Neural cell (in vitro differentiated cells): ENCODE measurements at regions not wholly inside any gene's neighbourhood (a gene's known extent, or its start where the extent isn't known, plus 50 kb on each side); places are given as distances from the start of the nearest gene placed in this dataset.

Experiments used
- H2AFZ ChIP-seq: fragments of 200-600, 300-800 bp; sonication (generic), shearing (Covaris generic); 2 replicates; pipeline ENCODE4 v1.6.0; 2014; ENCODE audit warnings: low read depth, mild to moderate bottlenecking, antibody characterized with exemption, low read length, moderate library complexity
- H3F3A ChIP-seq: fragments of 200-600 bp; shearing (Covaris generic); 2 replicates; pipeline ENCODE4 v1.6.1; 2016; ENCODE audit warnings: mild to moderate bottlenecking, moderate library complexity, mixed read lengths, antibody characterized with exemption, low read length; ENCODE audit not compliant: insufficient read depth, poor library complexity, severe bottlenecking
- H3K27ac ChIP-seq: fragments of 200-600, 300-800 bp; sonication (generic), shearing (Covaris generic); 2 replicates; pipeline ENCODE4 v1.5.1; 2014; ENCODE audit warnings: mild to moderate bottlenecking, low read length, moderate library complexity
- H3K27me3 ChIP-seq: fragments of 300-800, 200-600 bp; sonication (generic), shearing (Covaris generic); 2 replicates; pipeline ENCODE4 v1.6.0; 2014; ENCODE audit warnings: mild to moderate bottlenecking, low read depth, low read length, moderate library complexity; ENCODE audit not compliant: insufficient read depth
- H3K36me3 ChIP-seq: fragments of 300-800, 200-600 bp; sonication (generic), shearing (Covaris generic); 2 replicates; pipeline ENCODE4 v1.5.1; 2014; ENCODE audit warnings: mild to moderate bottlenecking, antibody characterized with exemption, low read length, moderate library complexity; ENCODE audit not compliant: insufficient read depth
- H3K4me2 ChIP-seq: fragments of 300-800, 200-600 bp; sonication (generic), shearing (Covaris generic); 2 replicates; pipeline ENCODE4 v1.6.0; 2014; ENCODE audit warnings: mild to moderate bottlenecking, low read length
- H3K4me3 ChIP-seq: fragments of 300-800, 200-600 bp; sonication (generic), shearing (Covaris generic); 2 replicates; pipeline ENCODE4 v1.5.1; 2014; ENCODE audit warnings: mild to moderate bottlenecking, low read length, moderate library complexity
- H3K79me2 ChIP-seq: fragments of 200-600 bp; shearing (Covaris generic); replicated peaks from 2 replicates; pipeline ENCODE4 v1.6.0; 2014; ENCODE audit warnings: mild to moderate bottlenecking, low read length, moderate library complexity; ENCODE audit not compliant: insufficient read depth
- H3K9ac ChIP-seq: fragments of 300-800, 200-600 bp; sonication (generic), shearing (Covaris generic); 2 replicates; pipeline ENCODE4 v1.6.1; 2016; ENCODE audit warnings: mild to moderate bottlenecking, low read length, mixed read lengths
- H3K9me2 ChIP-seq: fragments of 200-600 bp; shearing (Covaris generic); 2 replicates; pipeline ENCODE4 v1.6.1; 2016; ENCODE audit warnings: mild to moderate bottlenecking, low read length, mixed read lengths; ENCODE audit not compliant: insufficient read depth
- H3K9me3 ChIP-seq: fragments of 200-600, 300-800 bp; sonication (generic), shearing (Covaris generic); 2 replicates; pipeline ENCODE4 v1.6.1; 2016; ENCODE audit warnings: mild to moderate bottlenecking, mixed run types, low read length, moderate library complexity, mixed read lengths
- H4K20me1 ChIP-seq: fragments of 200-600 bp; shearing (Covaris generic); 2 replicates; pipeline ENCODE4 v1.6.1; 2016; ENCODE audit warnings: mild to moderate bottlenecking, mixed run types; ENCODE audit not compliant: insufficient read depth
- CTCF ChIP-seq: fragments of 450-650 bp; IDR thresholded peaks from 2 replicates; pipeline ENCODE4 v1.5.1; 2014; ENCODE audit warnings: antibody characterized with exemption, mild to moderate bottlenecking, moderate library complexity; ENCODE audit not compliant: poor library complexity, severe bottlenecking
- EP300 ChIP-seq: fragments of 450-650 bp; conservative IDR thresholded peaks from 2 replicates; pipeline ENCODE4 v1.6.1; 2014; ENCODE audit warnings: antibody characterized with exemption, mild to moderate bottlenecking, moderate library complexity; ENCODE audit not compliant: poor library complexity, severe bottlenecking
- EZH2 ChIP-seq: fragments of 200-600, 300-800 bp; shearing (Covaris generic), sonication (generic); IDR thresholded peaks from 2 replicates; pipeline ENCODE4 v1.6.1; 2014; ENCODE audit warnings: antibody characterized with exemption, low read length, borderline replicate concordance, mild to moderate bottlenecking; ENCODE audit not compliant: insufficient read depth, poor library complexity, severe bottlenecking
- MXI1 ChIP-seq: fragments of 450-650 bp; conservative IDR thresholded peaks from 2 replicates; pipeline ENCODE4 v1.6.1; 2014; ENCODE audit warnings: antibody characterized with exemption, mild to moderate bottlenecking; ENCODE audit not compliant: poor library complexity, severe bottlenecking
- POLR2AphosphoS5 ChIP-seq: IDR thresholded peaks from 2 replicates; pipeline ENCODE4 v1.6.1; 2012
- RAD21 ChIP-seq: fragments of 450-650 bp; conservative IDR thresholded peaks from 2 replicates; pipeline ENCODE4 v1.6.1; 2014; ENCODE audit warnings: antibody characterized with exemption, mild to moderate bottlenecking, moderate library complexity
- REST ChIP-seq: IDR thresholded peaks from 2 replicates; pipeline ENCODE4 v1.6.1; 2012; ENCODE audit warnings: borderline replicate concordance
- SMC3 ChIP-seq: fragments of 450-650 bp; conservative IDR thresholded peaks from 2 replicates; pipeline ENCODE4 v1.6.1; 2014; ENCODE audit warnings: antibody characterized with exemption, mild to moderate bottlenecking, moderate library complexity; ENCODE audit not compliant: poor library complexity
- TAF1 ChIP-seq: IDR thresholded peaks from 2 replicates; pipeline ENCODE4 v1.6.1; 2012; ENCODE audit warnings: low read depth

GRCh38 chr2:237264480-237265219 lies 149.3 kb downstream of the COL6A3 start:
- Histone ChIP-seq H3K27ac (no peak overlapping the region), H3K79me2 (no peaks in the 10 kb centered on the region), H3K27me3 (no peaks in the 10 kb centered on the region), H3K4me3 (no peak overlapping the region), H3K9ac (no peak overlapping the region), H3F3A (no peaks in the 10 kb centered on the region), H2AFZ (no peak overlapping the region), H3K9me2 (no peaks in the 10 kb centered on the region), H3K4me2 (no peak overlapping the region), H3K9me3 (no peaks in the 10 kb centered on the region), H4K20me1 (no peaks in the 10 kb centered on the region), H3K36me3 (no peaks in the 10 kb centered on the region)
- TF ChIP-seq SMC3 = no peak
- TF ChIP-seq CTCF = no peak
- TF ChIP-seq RAD21 = no peak
- TF ChIP-seq TAF1 = no peak
- TF ChIP-seq MXI1 = no peak
- no peak for TF ChIP-seq REST
- no peak for TF ChIP-seq EZH2
- TF ChIP-seq EP300 = no peak
- no peak for TF ChIP-seq POLR2AphosphoS5

GRCh38 chr2:237268004-237268708 lies 145.8 kb downstream of the COL6A3 start:
- Histone ChIP-seq H4K20me1 (no peaks in the 10 kb centered on the region), H3K9me2 (no peaks in the 10 kb centered on the region), H3K4me3 (no peak overlapping the region), H3K9me3 (no peaks in the 10 kb centered on the region), H3F3A (no peaks in the 10 kb centered on the region), H2AFZ (no peak overlapping the region), H3K36me3 (no peaks in the 10 kb centered on the region), H3K79me2 (no peaks in the 10 kb centered on the region), H3K9ac (no peak overlapping the region), H3K27me3 (no peaks in the 10 kb centered on the region), H3K27ac (no peak overlapping the region), H3K4me2 (no peak overlapping the region)
- TF ChIP-seq TAF1 (no peak), SMC3 (no peak), REST (no peak), MXI1 (no peak)
